Left lung (tissue), 4 donors: ENCODE measurements at regions not wholly inside any gene's neighbourhood (a gene's known extent, or its start where the extent isn't known, plus 50 kb on each side); places are given as distances from the start of the nearest gene placed in this dataset.
A peak's percentile ranks its signal among the peaks of the same experiment; 100 is the strongest.
"Not testable (repeated sequence)": the region's sequence is repeated elsewhere in the genome, so short reads cannot be mapped to it uniquely, and the experiment has no call there.

ENCODE experiments used
- ATAC-seq: fragments of 200-7000 bp; cut with Tn5 transposase; one replicate; pipeline ENCODE4 v1.9.1; 2020; ENCODE audit warnings: moderate library complexity
- DNase-seq, 4 donors: peaks; one replicate each; pipeline ENCODE4 v3.0.0-alpha.2; 2013 to 2020
- H3K27ac ChIP-seq, 2 donors: fragments of 200-600 bp; sonication (generic) in 1 of 2; one replicate each; pipeline versions ENCODE4 v1.5.0 to v1.8.0; 2020 to 2021
- H3K27me3 ChIP-seq, 2 donors: fragments of 200-600 bp; sonication (generic) in 1 of 2; one replicate each; pipeline versions ENCODE4 v1.5.0 to v1.8.0; 2020 to 2021
- H3K36me3 ChIP-seq, 2 donors: fragments of 200-600 bp; sonication (generic) in 1 of 2; one replicate each; pipeline versions ENCODE4 v1.5.0 to v1.8.0; 2020 to 2021
- H3K4me1 ChIP-seq, 2 donors: fragments of 200-600 bp; one replicate each; pipeline ENCODE4 v1.8.0; 2021
- H3K4me3 ChIP-seq, 2 donors: fragments of 200-600 bp; sonication (generic) in 1 of 2; one replicate each; pipeline versions ENCODE4 v1.5.0 to v1.8.0; 2020 to 2021; ENCODE audit warnings: mild to moderate bottlenecking in 1 of 2
- H3K9me3 ChIP-seq, 2 donors: fragments of 200-600 bp; sonication (generic) in 1 of 2; one replicate each; pipeline versions ENCODE4 v1.5.0 to v1.8.0; 2020 to 2021
- intact Hi-C, 2 donors: fragments of 100-400 bp; cut with DNase I; formaldehyde crosslinking; loops; one replicate each; pipeline versions ENCODE4 v1.11.2 to v1.14.2; 2022
- TF ChIP-seq, protein P1 (sequence below), 2 donors: fragments of 200-600 bp; sonication (generic) in 1 of 2; IDR thresholded peaks; one replicate each; pipeline versions ENCODE4 v1.5.0 to v1.8.0; 2021; ENCODE audit warnings: antibody characterized with exemption in 2 of 2
- donor health status: DM: no; HTN: yes; CAD: no.
- donor health status: DM: no; HTN: no; CAD: no.

DNA sequence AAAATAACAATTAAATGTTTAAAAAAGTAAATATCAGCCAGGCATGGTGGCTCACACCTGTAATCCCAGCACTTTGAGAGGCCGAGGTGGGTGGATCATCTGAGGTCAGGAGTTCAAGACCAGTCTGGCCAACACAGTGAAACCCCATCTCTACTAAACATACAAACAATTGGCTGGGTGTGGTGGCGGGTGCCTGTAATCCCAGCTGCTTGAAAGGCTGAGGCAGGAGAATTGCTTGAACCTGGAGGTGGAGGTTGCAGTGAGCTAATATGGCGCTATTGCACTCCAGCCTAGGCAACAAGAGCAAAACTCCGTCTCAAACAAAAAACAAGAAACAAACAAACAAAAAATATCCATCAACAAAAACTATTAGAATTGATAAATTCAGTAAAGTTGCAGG lies 77.5 kb downstream of the SNX5 start:
- H3K36me3 ChIP-seq, H3K9me3 ChIP-seq, ATAC-seq, H3K4me3 ChIP-seq, DNase-seq, intact Hi-C loops, H3K27ac ChIP-seq: not testable (repeated sequence)
- H3K4me1 ChIP-seq = peaks cover 2 to 29% of the 10 kb centered on the region in 2 donors
- peaks cover 0 to 11% of the 10 kb centered on the region in 2 donors for H3K27me3 ChIP-seq

DNA sequence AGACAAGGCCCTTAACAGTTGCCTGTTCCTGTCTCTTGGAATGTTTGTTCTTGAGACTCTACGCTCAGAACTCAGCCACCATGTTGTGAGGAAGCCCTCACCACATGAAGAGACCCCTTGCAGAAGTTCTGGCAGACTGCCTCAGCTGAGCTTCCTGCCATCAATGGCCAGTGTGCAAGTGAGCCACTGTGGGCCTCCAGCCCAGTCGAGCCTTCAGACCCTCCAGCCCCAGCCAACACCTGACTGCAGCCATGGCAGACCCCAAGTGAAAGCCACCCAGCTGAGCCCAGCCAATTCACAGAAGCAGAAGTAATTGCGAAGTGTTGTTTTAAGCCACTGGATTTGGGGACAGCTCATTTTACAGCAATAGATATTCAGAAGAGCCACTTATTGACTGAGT lies 78.3 kb downstream of the SNX5 start:
- ATAC-seq (no peak), DNase-seq (no peak)
- Histone ChIP-seq H3K9me3 (peaks cover 0 to 4% of the 10 kb centered on the region in 2 donors), H3K27ac (no peak overlapping the region), H3K27me3 (peaks cover 0 to 3% of the 10 kb centered on the region in 2 donors), H3K36me3 (no peaks in the 10 kb centered on the region), H3K4me3 (no peak overlapping the region), H3K4me1 (peaks cover 5 to 29% of the 10 kb centered on the region in 2 donors)
- TF ChIP-seq, protein P1, sequence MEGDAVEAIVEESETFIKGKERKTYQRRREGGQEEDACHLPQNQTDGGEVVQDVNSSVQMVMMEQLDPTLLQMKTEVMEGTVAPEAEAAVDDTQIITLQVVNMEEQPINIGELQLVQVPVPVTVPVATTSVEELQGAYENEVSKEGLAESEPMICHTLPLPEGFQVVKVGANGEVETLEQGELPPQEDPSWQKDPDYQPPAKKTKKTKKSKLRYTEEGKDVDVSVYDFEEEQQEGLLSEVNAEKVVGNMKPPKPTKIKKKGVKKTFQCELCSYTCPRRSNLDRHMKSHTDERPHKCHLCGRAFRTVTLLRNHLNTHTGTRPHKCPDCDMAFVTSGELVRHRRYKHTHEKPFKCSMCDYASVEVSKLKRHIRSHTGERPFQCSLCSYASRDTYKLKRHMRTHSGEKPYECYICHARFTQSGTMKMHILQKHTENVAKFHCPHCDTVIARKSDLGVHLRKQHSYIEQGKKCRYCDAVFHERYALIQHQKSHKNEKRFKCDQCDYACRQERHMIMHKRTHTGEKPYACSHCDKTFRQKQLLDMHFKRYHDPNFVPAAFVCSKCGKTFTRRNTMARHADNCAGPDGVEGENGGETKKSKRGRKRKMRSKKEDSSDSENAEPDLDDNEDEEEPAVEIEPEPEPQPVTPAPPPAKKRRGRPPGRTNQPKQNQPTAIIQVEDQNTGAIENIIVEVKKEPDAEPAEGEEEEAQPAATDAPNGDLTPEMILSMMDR (IDR thresholded peaks at IDR 0.05) = no peak
- intact Hi-C loops = no loop called here

DNA sequence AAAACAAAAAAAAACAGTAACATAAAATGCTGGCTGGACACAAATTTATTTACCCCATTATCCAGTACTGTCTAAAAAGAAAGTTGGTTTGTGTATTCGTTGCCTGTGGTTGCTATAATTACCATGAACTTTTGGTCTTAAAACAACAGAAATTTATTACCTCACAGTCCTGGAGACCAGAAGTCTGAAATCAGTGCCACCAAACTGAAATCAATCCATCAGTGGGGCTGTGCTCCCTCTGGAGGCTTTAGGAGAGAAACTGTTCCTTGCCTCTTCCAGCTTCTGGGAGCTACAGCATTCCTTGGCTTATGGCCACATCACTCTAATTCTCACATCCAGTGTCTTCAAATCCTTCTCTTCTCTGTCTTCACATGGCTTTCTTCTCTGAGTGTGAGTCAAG lies 79.4 kb downstream of the SNX5 start:
- Histone ChIP-seq H3K27ac (no peak overlapping the region), H3K36me3 (no peaks in the 10 kb centered on the region), H3K4me1 (peaks cover 9 to 30% of the 10 kb centered on the region in 2 donors), H3K27me3 (no peaks in the 10 kb centered on the region), H3K4me3 (no peak overlapping the region), H3K9me3 (peaks cover 0 to 4% of the 10 kb centered on the region in 2 donors)
- TF ChIP-seq, protein P1 (IDR thresholded peaks at IDR 0.05) = no peak
- ATAC-seq (peak; percentile 20), DNase-seq (no peak)
- intact Hi-C loops = no loop called here

DNA sequence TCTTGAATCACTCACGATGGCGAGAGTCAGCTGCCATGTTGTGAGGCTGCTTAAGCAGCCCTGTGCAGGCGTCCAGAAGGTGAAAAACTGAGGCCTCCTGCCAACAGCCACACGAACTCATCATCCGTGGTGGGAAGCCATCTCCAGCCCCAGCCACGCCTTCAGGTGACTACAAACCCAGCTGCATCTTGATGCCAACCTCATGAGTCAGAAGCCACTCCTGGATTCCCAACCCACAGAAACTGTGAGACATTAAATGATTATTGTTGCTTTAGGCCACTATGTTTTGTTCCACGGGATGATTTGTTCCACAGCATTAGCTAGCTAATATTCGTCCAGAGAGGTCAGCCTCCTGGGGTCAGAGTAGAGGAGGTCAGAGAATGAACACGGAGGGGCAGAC lies 80.5 kb downstream of the SNX5 start:
- ATAC-seq (no peak), DNase-seq (no peak)
- no peaks in the 10 kb centered on the region for H3K27me3 ChIP-seq
- peaks cover 9 to 24% of the 10 kb centered on the region in 2 donors for H3K4me1 ChIP-seq
- peaks cover 0 to 4% of the 10 kb centered on the region in 2 donors for H3K9me3 ChIP-seq
- TF ChIP-seq, protein P1 (IDR thresholded peaks at IDR 0.05) = no peak
- H3K36me3 ChIP-seq = no peaks in the 10 kb centered on the region
- intact Hi-C loops = no loop called here
- H3K27ac ChIP-seq = no peak overlapping the region
- no peak overlapping the region for H3K4me3 ChIP-seq

DNA sequence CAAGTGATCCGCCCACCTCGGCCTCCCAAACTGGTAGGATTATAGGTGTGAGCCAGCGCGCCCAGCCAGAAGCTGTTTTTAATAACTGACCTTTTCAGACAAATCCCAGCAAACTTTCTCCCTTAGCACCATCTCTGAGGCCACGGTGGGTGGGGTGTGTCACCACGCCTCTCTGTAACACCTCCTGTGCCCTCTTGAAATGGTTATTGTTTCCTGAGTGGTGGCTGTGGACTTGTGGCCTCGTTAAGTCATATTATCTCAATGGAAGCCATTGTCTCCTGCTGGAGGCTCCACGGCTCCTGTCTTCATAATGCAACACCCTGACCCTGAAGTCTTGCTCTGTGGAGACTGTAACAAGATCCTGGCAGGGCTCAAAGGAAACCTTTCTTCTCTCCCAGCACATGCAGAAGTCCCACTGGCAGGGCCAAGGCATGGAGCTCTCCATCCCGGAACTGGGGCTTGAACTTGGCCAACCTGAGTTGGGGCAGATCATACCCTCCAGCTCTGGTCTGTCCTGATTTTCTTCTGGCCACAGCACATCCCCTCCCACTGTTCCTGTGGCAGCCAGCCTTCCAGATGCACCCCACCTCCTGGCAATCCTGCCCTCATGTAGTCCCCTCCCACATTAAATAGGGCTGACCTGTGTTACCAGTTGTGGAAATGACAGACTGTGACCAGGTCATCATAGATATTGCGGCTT lies 81.1 kb downstream of the SNX5 start:
- peaks cover 9 to 19% of the 10 kb centered on the region in 2 donors for H3K4me1 ChIP-seq
- no peak overlapping the region for H3K4me3 ChIP-seq
- intact Hi-C loops = no loop called here
- H3K27ac ChIP-seq = no peak overlapping the region
- TF ChIP-seq, protein P1 (IDR thresholded peaks at IDR 0.05) = no peak
- no peaks in the 10 kb centered on the region for H3K27me3 ChIP-seq
- H3K9me3 ChIP-seq = peaks cover 0 to 4% of the 10 kb centered on the region in 2 donors
- ATAC-seq = no peak
- peak in 1 of 4 donors; percentile 25 for DNase-seq
- no peaks in the 10 kb centered on the region for H3K36me3 ChIP-seq

DNA sequence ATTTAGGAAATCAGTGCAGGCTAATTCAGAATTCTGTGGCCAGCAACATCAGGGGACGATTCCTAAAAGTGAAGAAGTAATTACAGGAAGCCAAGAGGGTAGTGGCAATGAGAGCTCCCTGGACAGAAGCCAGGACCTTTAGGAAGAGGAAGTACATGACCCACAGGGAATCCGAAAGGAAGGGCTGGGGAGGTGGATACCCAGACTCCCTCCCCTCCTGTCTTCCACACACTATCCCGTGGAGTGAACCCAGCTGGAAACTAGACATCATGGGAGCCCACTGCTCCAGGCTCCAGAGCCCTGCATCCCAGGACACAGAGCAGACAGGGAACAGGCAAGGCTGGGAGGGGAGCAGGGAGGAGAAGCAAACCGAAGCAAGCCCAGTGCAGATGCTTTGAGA lies 83.0 kb downstream of the SNX5 start:
- DNase-seq = no peak
- H3K4me3 ChIP-seq = no peak overlapping the region
- peaks cover 0 to 4% of the 10 kb centered on the region in 2 donors for H3K9me3 ChIP-seq
- no peaks in the 10 kb centered on the region for H3K36me3 ChIP-seq
- H3K27ac ChIP-seq = no peak overlapping the region
- intact Hi-C loops = no loop called here
- ATAC-seq = peak; percentile 44
- H3K27me3 ChIP-seq = no peaks in the 10 kb centered on the region
- H3K4me1 ChIP-seq = peaks cover 9 to 14% of the 10 kb centered on the region in 2 donors
- TF ChIP-seq, protein P1 (IDR thresholded peaks at IDR 0.05) = no peak
